Fibroblast of lung (primary cell): ENCODE measurements at regions not wholly inside any gene's neighbourhood (a gene's known extent, or its start where the extent isn't known, plus 50 kb on each side); places are given as distances from the start of the nearest gene placed in this dataset.
"Not testable (repeated sequence)": the region's sequence is repeated elsewhere in the genome, so short reads cannot be mapped to it uniquely, and the experiment has no call there.

ENCODE experiments used
- DNase-seq, 2 donors: peaks; one replicate each; pipeline versions ENCODE4 v3.0.0 to v3.0.0-alpha.2; 2010; ENCODE audit warnings: low read depth in 2 of 2
- H2AFZ ChIP-seq: 2 replicates; pipeline ENCODE4 v1.5.1; 2012; ENCODE audit warnings: low read length, control low read depth, inconsistent platforms
- H3K27ac ChIP-seq: 2 replicates; pipeline ENCODE4 v1.5.1; 2011; ENCODE audit warnings: low read length, control low read depth; ENCODE audit not compliant: insufficient read depth
- H3K27me3 ChIP-seq: 2 replicates; pipeline ENCODE4 v1.5.1; 2011; ENCODE audit warnings: mild to moderate bottlenecking, low read length; ENCODE audit not compliant: control insufficient read depth, insufficient read depth
- H3K36me3 ChIP-seq: 2 replicates; pipeline ENCODE4 v1.5.1; 2011; ENCODE audit warnings: low read length; ENCODE audit not compliant: control insufficient read depth, insufficient read depth
- H3K4me1 ChIP-seq: 2 replicates; pipeline ENCODE4 v1.5.1; 2011; ENCODE audit warnings: low read length; ENCODE audit not compliant: control insufficient read depth, insufficient read depth; ENCODE audit errors: extremely low read depth
- H3K4me2 ChIP-seq: 2 replicates; pipeline ENCODE4 v1.5.1; 2011; ENCODE audit warnings: low read length, control low read depth; ENCODE audit not compliant: insufficient read depth; ENCODE audit errors: extremely low read depth
- H3K4me3 ChIP-seq, 4 experiments: fragments of 200-600 bp in 1 of 4; sonication (generic) in 1 of 4; replicated peaks in 1 of 4; 2 replicates each; pipeline ENCODE4 v1.5.1; 2011 to 2016; ENCODE audit warnings: low read length in 4 of 4, low read depth in 3 of 4, mild to moderate bottlenecking in 3 of 4, control low read depth in 2 of 4, inconsistent platforms in 1 of 4, mixed read lengths in 1 of 4; ENCODE audit not compliant: insufficient read depth in 1 of 4; ENCODE audit errors: control extremely low read depth in 1 of 4
- H3K79me2 ChIP-seq: 2 replicates; pipeline ENCODE4 v1.5.1; 2012; ENCODE audit warnings: mild to moderate bottlenecking, low read length, inconsistent platforms; ENCODE audit not compliant: control insufficient read depth, insufficient read depth
- H3K9ac ChIP-seq: 2 replicates; pipeline ENCODE4 v1.5.1; 2011; ENCODE audit warnings: mild to moderate bottlenecking, low read length, control low read depth; ENCODE audit not compliant: insufficient read depth
- H3K9me3 ChIP-seq: 2 replicates; pipeline ENCODE4 v1.5.1; 2012; ENCODE audit warnings: low read depth, low read length; ENCODE audit not compliant: control insufficient read depth, insufficient read depth
- H4K20me1 ChIP-seq: 2 replicates; pipeline ENCODE4 v1.5.1; 2011; ENCODE audit warnings: low read length; ENCODE audit not compliant: control insufficient read depth, insufficient read depth; ENCODE audit errors: extremely low read depth
- EZH2 ChIP-seq: IDR thresholded peaks from 2 replicates; pipeline ENCODE4 v1.5.1; 2012; ENCODE audit warnings: low read length, control low read depth, mild to moderate bottlenecking; ENCODE audit errors: missing control alignments
- TF ChIP-seq, protein P1 (sequence below), 2 donors: IDR thresholded peaks in 1 of 2; conservative IDR thresholded peaks in 1 of 2; 1 replicate in 1 of 2; 2 replicates in 1 of 2; pipeline ENCODE4 v1.5.1; 2011 to 2012; ENCODE audit warnings: low read length in 2 of 2, control low read depth in 1 of 2, inconsistent platforms in 1 of 2, low read depth in 1 of 2, mild to moderate bottlenecking in 1 of 2

DNA sequence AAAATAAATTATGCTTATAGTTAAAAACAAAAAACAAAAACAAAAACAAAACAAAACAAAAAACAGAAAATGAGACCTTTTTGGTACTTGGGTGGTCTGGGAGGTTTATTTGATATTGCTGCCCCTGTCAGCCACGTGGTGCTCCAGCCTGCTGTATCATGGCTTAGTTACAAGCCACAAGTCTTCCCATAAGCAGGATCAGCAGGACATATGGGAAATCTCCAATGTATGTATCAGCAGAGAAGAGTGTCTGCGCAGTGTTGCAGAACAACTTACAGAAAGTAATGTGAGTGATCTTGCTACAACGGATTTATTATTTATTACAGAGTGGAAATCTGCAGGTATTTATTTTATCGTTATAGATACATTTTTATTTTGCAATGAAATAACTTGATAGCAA lies 423.0 kb upstream of the TMPRSS15 start:
- TF ChIP-seq, protein P1, sequence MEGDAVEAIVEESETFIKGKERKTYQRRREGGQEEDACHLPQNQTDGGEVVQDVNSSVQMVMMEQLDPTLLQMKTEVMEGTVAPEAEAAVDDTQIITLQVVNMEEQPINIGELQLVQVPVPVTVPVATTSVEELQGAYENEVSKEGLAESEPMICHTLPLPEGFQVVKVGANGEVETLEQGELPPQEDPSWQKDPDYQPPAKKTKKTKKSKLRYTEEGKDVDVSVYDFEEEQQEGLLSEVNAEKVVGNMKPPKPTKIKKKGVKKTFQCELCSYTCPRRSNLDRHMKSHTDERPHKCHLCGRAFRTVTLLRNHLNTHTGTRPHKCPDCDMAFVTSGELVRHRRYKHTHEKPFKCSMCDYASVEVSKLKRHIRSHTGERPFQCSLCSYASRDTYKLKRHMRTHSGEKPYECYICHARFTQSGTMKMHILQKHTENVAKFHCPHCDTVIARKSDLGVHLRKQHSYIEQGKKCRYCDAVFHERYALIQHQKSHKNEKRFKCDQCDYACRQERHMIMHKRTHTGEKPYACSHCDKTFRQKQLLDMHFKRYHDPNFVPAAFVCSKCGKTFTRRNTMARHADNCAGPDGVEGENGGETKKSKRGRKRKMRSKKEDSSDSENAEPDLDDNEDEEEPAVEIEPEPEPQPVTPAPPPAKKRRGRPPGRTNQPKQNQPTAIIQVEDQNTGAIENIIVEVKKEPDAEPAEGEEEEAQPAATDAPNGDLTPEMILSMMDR (conservative IDR thresholded peaks at IDR 0.05 in 1 of 2, IDR thresholded peaks at IDR 0.05 in 1 of 2; ENCODE audit: low read depth in 1 of 2, low read length in 2 of 2), result no peak
- TF ChIP-seq EZH2, result no peak
- Histone ChIP-seq H3K4me2 (no peak overlapping the region), H2AFZ (no peak overlapping the region), H3K27me3 (no peaks in the 10 kb centered on the region), H3K4me1 (no peaks in the 10 kb centered on the region), H4K20me1 (no peaks in the 10 kb centered on the region), H3K9ac (no peak overlapping the region), H3K36me3 (no peaks in the 10 kb centered on the region), H3K4me3 (no peak overlapping the region), H3K79me2 (no peaks in the 10 kb centered on the region), H3K27ac (no peak overlapping the region), H3K9me3 (no peaks in the 10 kb centered on the region)
- DNase-seq, result no peak

GRCh38 chr21:18831942-18832676 lies 428.5 kb upstream of the TMPRSS15 start:
- Histone ChIP-seq H4K20me1 (no peaks in the 10 kb centered on the region), H3K4me2 (no peak overlapping the region), H2AFZ (no peak overlapping the region), H3K36me3 (no peaks in the 10 kb centered on the region), H3K9me3 (no peaks in the 10 kb centered on the region), H3K4me3 (no peak overlapping the region), H3K27me3 (no peaks in the 10 kb centered on the region), H3K4me1 (no peaks in the 10 kb centered on the region), H3K27ac (no peak overlapping the region), H3K79me2 (no peaks in the 10 kb centered on the region), H3K9ac (no peak overlapping the region)
- no peak for DNase-seq
- TF ChIP-seq, protein P1 (conservative IDR thresholded peaks at IDR 0.05 in 1 of 2, IDR thresholded peaks at IDR 0.05 in 1 of 2; ENCODE audit: low read depth in 1 of 2, low read length in 2 of 2), result no peak
- TF ChIP-seq EZH2, result no peak

- no peaks in the 10 kb centered on the region for H3K79me2 ChIP-seq
- H3K9ac ChIP-seq, result no peak overlapping the region
- no peak overlapping the region for H3K27ac ChIP-seq
- DNase-seq, result peak; percentile 13 to 81
- H3K9me3 ChIP-seq, result no peaks in the 10 kb centered on the region
- H3K27me3 ChIP-seq, result no peaks in the 10 kb centered on the region
- no peaks in the 10 kb centered on the region for H3K4me1 ChIP-seq
- no peak overlapping the region for H2AFZ ChIP-seq
- H3K4me2 ChIP-seq, result no peak overlapping the region
- no peak overlapping the region for H3K4me3 ChIP-seq
- H3K36me3 ChIP-seq, result no peaks in the 10 kb centered on the region
- no peaks in the 10 kb centered on the region for H4K20me1 ChIP-seq
- no peak for TF ChIP-seq EZH2
- TF ChIP-seq, protein P1 (conservative IDR thresholded peaks at IDR 0.05 in 1 of 2, IDR thresholded peaks at IDR 0.05 in 1 of 2; ENCODE audit: low read depth in 1 of 2, low read length in 2 of 2), result no peak
Measured at GRCh38 chr21:18832950-18833349, 429.4 kb upstream of the TMPRSS15 start.

DNA sequence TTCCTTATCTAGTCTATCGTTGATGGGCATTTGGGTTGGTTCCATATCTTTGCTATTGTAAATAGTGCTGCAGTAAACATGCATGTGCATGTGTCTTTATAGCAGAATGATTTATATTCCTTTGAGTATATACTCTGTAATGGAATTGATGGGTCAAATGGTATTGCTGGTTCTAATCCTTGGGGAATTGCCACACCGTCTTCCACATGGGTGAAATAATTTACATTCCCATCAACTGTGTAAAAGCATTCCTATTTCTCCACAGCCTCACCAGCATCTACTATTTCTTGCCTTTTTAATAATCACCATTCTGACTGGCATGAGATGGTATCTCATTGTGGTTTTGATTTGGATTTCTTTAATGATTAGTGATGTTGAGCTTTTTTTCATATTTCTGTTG lies 430.5 kb upstream of the TMPRSS15 start:
- not testable (repeated sequence) for H4K20me1 ChIP-seq, H3K4me1 ChIP-seq, H3K79me2 ChIP-seq, DNase-seq, H3K27me3 ChIP-seq, H3K9ac ChIP-seq, H3K9me3 ChIP-seq, H3K36me3 ChIP-seq, H3K27ac ChIP-seq, H2AFZ ChIP-seq, H3K4me2 ChIP-seq, H3K4me3 ChIP-seq
